Suprapubic skin (tissue), 3 donors: ENCODE measurements at regions not wholly inside any gene's neighbourhood (a gene's known extent, or its start where the extent isn't known, plus 50 kb on each side); places are given as distances from the start of the nearest gene placed in this dataset.

Experiments used
- CTCF ChIP-seq, 2 donors: fragments of 200-600 bp in 1 of 2; fragments of 450-650 bp in 1 of 2; sonication (generic) in 1 of 2; IDR thresholded peaks; one replicate each; pipeline ENCODE4 v1.5.1; 2016 to 2019; ENCODE audit warnings: antibody characterized with exemption in 2 of 2, mild to moderate bottlenecking in 1 of 2, moderate library complexity in 1 of 2
- POLR2AphosphoS5 ChIP-seq, 3 donors: sonication (generic); formaldehyde crosslinking; IDR thresholded peaks; one replicate each; pipeline ENCODE4 v1.6.1; 2017; ENCODE audit warnings: antibody characterized with exemption in 3 of 3

- TF ChIP-seq CTCF (IDR thresholded peaks at IDR 0.05), result no peak
- no peak for TF ChIP-seq POLR2AphosphoS5 (IDR thresholded peaks at IDR 0.05)
Measured at GRCh38 chr3:145024700-145025099, 1053.1 kb downstream of the DIPK2A start.
